GM12892 (cell line): ENCODE measurements at regions not wholly inside any gene's neighbourhood (a gene's known extent, or its start where the extent isn't known, plus 50 kb on each side); places are given as distances from the start of the nearest gene placed in this dataset.

Experiments used
- POLR2AphosphoS5 ChIP-seq: IDR thresholded peaks from 2 replicates; pipeline ENCODE4 v1.6.1; 2011; ENCODE audit warnings: low read depth, low read length, control low read depth
- TAF1 ChIP-seq: IDR thresholded peaks from 2 replicates; pipeline ENCODE4 v1.6.1; 2011; ENCODE audit warnings: low read depth, mild to moderate bottlenecking, control low read depth, low read length, borderline replicate concordance

DNA sequence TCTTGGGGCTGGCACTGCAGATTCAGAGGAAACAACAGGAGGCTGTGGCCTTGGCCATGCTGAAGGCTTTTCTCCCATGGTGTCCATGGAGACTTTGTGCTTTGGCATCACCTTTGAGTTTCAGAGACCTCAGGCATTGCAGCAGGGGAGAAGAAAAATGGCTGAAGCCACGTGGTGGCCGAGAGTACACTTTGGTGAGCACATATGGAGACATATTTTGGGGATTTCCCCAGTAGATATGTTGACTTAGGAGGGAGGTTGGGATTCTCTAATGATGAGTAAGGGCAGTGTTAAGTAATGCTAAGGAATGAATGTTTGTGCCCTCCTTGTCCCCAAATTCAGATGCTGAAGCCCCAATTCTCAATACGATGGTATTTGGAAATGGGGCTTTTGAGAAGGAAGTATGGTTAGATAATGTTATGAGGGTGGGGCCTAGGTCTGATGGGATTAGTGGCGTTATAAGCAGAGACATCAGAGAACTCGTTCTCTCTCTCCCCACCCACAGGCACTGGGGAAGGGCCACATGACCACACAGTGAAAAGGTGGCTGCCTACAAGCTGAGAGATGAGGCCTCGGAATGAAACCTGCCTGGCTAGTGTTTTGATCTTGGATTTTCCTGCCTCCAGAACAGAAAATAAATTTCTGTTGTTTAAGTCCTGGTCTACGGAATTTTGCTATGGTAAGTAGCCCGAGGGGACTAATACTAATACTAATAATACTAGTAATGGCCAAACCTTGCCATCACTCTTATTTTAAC, 98.6 kb downstream of the TBX19 start:
- TF ChIP-seq TAF1 (no peak), POLR2AphosphoS5 (no peak)
